ENCODE measurements at regions not wholly inside any gene's neighbourhood (a gene's known extent, or its start where the extent isn't known, plus 50 kb on each side); places are given as distances from the start of the nearest gene placed in this dataset.

- DNase-seq, result no peak
Measured at GRCh38 chr2:204331988-204332387, 213.3 kb upstream of the PARD3B start.

- no peak for DNase-seq
Measured at GRCh38 chr2:204332706-204333105, 212.6 kb upstream of the PARD3B start.

- no peak for DNase-seq
Measured at GRCh38 chr2:204333861-204334260, 211.4 kb upstream of the PARD3B start.

- no peak for DNase-seq
Measured at GRCh38 chr2:204335451-204336058, 209.7 kb upstream of the PARD3B start.

- no peak for DNase-seq
Measured at GRCh38 chr2:204336153-204336744, 209.0 kb upstream of the PARD3B start.

GRCh38 chr2:204337638-204338037 lies 207.6 kb upstream of the PARD3B start:
- no peak for DNase-seq

GRCh38 chr2:204339212-204339715 lies 206.0 kb upstream of the PARD3B start:
- DNase-seq, result no peak

GRCh38 chr2:204340511-204340910 lies 204.8 kb upstream of the PARD3B start:
- DNase-seq, result no peak

GRCh38 chr2:204341887-204342276 lies 203.4 kb upstream of the PARD3B start:
- DNase-seq, result no peak

GRCh38 chr2:204343685-204344084 lies 201.6 kb upstream of the PARD3B start:
- no peak for DNase-seq

- no peak for DNase-seq
Measured at GRCh38 chr2:204344119-204344518, 201.2 kb upstream of the PARD3B start.

- DNase-seq, result no peak
Measured at GRCh38 chr2:204346906-204347305, 198.4 kb upstream of the PARD3B start.

- no peak for DNase-seq
Measured at GRCh38 chr2:204353823-204354222, 191.5 kb upstream of the PARD3B start.

GRCh38 chr2:204354442-204354856 lies 190.8 kb upstream of the PARD3B start:
- no peak for DNase-seq

GRCh38 chr2:204355688-204356087 lies 189.6 kb upstream of the PARD3B start:
- no peak for DNase-seq

GRCh38 chr2:204356151-204356641 lies 189.1 kb upstream of the PARD3B start:
- no peak for DNase-seq

GRCh38 chr2:204357286-204357685 lies 188.0 kb upstream of the PARD3B start:
- no peak for DNase-seq

- no peak for DNase-seq
Measured at GRCh38 chr2:204359076-204359475, 186.2 kb upstream of the PARD3B start.

GRCh38 chr2:204360218-204361007 lies 184.9 kb upstream of the PARD3B start:
- no peak for DNase-seq

GRCh38 chr2:204361738-204362137 lies 183.5 kb upstream of the PARD3B start:
- no peak for DNase-seq

GRCh38 chr2:204362581-204362980 lies 182.7 kb upstream of the PARD3B start:
- DNase-seq, result no peak

- DNase-seq, result no peak
Measured at GRCh38 chr2:204363513-204363912, 181.8 kb upstream of the PARD3B start.

- no peak for DNase-seq
Measured at GRCh38 chr2:204364860-204365535, 180.3 kb upstream of the PARD3B start.
